ENCODE measurements at regions not wholly inside any gene's neighbourhood (a gene's known extent, or its start where the extent isn't known, plus 50 kb on each side); places are given as distances from the start of the nearest gene placed in this dataset.

DNA sequence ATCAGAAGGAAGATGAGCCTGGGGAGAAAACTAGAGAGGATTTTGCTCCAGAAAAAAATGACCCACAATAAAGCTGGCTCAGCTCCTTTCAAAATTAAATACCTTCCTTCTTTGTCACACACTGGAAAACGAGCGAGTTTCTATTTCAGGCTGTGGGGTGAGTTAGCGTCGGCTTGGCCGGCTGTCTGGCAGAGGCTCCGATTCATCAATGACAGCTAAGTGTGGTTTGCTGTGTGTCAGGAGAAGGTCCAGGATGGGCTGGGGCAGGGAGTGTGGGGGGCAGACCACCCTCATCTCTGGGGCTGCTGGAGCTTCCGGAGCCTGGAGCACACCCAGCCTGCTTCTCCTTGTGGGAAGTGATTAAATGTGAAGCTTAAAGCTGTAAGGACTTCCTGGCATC is 120.2 kb downstream of the ETS2 start:
- H3K27me3 ChIP-seq (ENCODE audit: control insufficient read depth, insufficient read depth, low read length): no peaks in the 10 kb centered on the region
- peaks cover 2% of the 10 kb centered on the region; the same call in 1 of the 2 replicates for H3K9me3 ChIP-seq (ENCODE audit: control insufficient read depth, insufficient read depth, low read length)
- DNase-seq (peak; percentile 89), ATAC-seq (ENCODE audit: low read depth) (peak; percentile 81)
- CTCF ChIA-PET: interaction anchor here (0.9 kb wide), 1 partner anchor 117 kb away, joined by 3 read pairs; no protein-coding TSS in a partner anchor
- peak overlapping the region; percentile 7 for H2AFZ ChIP-seq (replicated peaks; ENCODE audit: low read length, poor library complexity)
- no peak overlapping the region for H4K5ac ChIP-seq (ENCODE audit: low read depth, low read length)
- peak overlapping the region; percentile 95 for H2BK20ac ChIP-seq (ENCODE audit: low read depth, low read length)
- dilution Hi-C loops (cut with HindIII; ENCODE audit: low sequenced_read_pairs, unreplicated experiment) (no loop called here), intact Hi-C loops (cut with micrococcal nuclease) (no loop called here), in situ Hi-C loops (cut with MboI; ENCODE audit: low sequenced_read_pairs) (no loop called here)
- H2BK5ac ChIP-seq (ENCODE audit: low read depth, low read length, poor library complexity, severe bottlenecking): peak overlapping the region; percentile 9
- no peak overlapping the region for H3K23ac ChIP-seq (ENCODE audit: low read depth, low read length)
- H3K14ac ChIP-seq (replicated peaks; ENCODE audit: low read depth, low read length): peak overlapping the region; percentile 92
- H4K20me1 ChIP-seq (ENCODE audit: insufficient read depth, low read length): no peaks in the 10 kb centered on the region
- peak overlapping the region; percentile 96; the same call in 2 of the 3 replicates for H2BK15ac ChIP-seq (ENCODE audit: low read depth, low read length)
- H2BK120ac ChIP-seq (ENCODE audit: low read depth, low read length): peak overlapping the region; percentile 97
- peak overlapping the region in 1 of 2 experiments; percentile 86; a peak in 2 of 4 replicates for H4K8ac ChIP-seq (ENCODE audit: low read depth in 2 of 2, low read length in 2 of 2)
- no peak overlapping the region for H3K9ac ChIP-seq (ENCODE audit: low read depth, low read length)
- WGBS, 2 experiments (ENCODE audit: extremely low coverage in 2 of 2, insufficient read length in 1 of 2): no CpG with 5 or more reads among the region's 7 CpGs
- peak overlapping the region; percentile 93 for H3K4ac ChIP-seq (ENCODE audit: low read depth, low read length)
- no peak overlapping the region for H3K18ac ChIP-seq (ENCODE audit: low read depth, low read length)
- peaks cover 7% of the 10 kb centered on the region for H3K4me1 ChIP-seq (ENCODE audit: control insufficient read depth, insufficient read depth, low read length)
- peak overlapping the region; percentile 93 for H4K91ac ChIP-seq (ENCODE audit: insufficient read depth, low read depth, low read length)
- POLR2A ChIA-PET (ENCODE audit: unreplicated experiment): interaction anchor here (1.0 kb wide), 1 partner anchor 72 kb away, joined by 3 read pairs; no protein-coding TSS in a partner anchor
- H2AK5ac ChIP-seq (ENCODE audit: low read depth, low read length): peak overlapping the region; percentile 94
- no peaks in the 10 kb centered on the region for H3K36me3 ChIP-seq (ENCODE audit: control insufficient read depth, insufficient read depth, low read length)
- peak; percentile 51 for TF ChIP-seq BHLHE40 (IDR thresholded peaks at IDR 0.05; ENCODE audit: low read depth, low read length)
- peak; percentile 65; the same call in 1 of the 2 replicates for TF ChIP-seq FOS (IDR thresholded peaks at IDR 0.05; ENCODE audit: low read depth, low read length)
- TF ChIP-seq MAZ (IDR thresholded peaks at IDR 0.05; ENCODE audit: borderline replicate concordance, low read depth, low read length): 0 out of 2 replicates have a peak, but pooled peaks have one; percentile 43
- TF ChIP-seq, protein P1, sequence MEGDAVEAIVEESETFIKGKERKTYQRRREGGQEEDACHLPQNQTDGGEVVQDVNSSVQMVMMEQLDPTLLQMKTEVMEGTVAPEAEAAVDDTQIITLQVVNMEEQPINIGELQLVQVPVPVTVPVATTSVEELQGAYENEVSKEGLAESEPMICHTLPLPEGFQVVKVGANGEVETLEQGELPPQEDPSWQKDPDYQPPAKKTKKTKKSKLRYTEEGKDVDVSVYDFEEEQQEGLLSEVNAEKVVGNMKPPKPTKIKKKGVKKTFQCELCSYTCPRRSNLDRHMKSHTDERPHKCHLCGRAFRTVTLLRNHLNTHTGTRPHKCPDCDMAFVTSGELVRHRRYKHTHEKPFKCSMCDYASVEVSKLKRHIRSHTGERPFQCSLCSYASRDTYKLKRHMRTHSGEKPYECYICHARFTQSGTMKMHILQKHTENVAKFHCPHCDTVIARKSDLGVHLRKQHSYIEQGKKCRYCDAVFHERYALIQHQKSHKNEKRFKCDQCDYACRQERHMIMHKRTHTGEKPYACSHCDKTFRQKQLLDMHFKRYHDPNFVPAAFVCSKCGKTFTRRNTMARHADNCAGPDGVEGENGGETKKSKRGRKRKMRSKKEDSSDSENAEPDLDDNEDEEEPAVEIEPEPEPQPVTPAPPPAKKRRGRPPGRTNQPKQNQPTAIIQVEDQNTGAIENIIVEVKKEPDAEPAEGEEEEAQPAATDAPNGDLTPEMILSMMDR (conservative IDR thresholded peaks at IDR 0.05; ENCODE audit: low read depth, low read length): no peak
- TF ChIP-seq MAFK (IDR thresholded peaks at IDR 0.05; ENCODE audit: low read depth, low read length): peak; percentile 94
- TF ChIP-seq RCOR1 (IDR thresholded peaks at IDR 0.05; ENCODE audit: insufficient replicate concordance, low read length): peak; percentile 40
- no TSS peak for BruUV-seq (replicated peaks)
- peak overlapping the region; percentile 29; the same call in 1 of the 2 replicates for H3K56ac ChIP-seq (ENCODE audit: extremely low read depth, insufficient read depth, low read length)
- H3K4me2 ChIP-seq (ENCODE audit: low read depth, low read length): peak overlapping the region; percentile 50
- peak overlapping the region; percentile 74 for H2AK9ac ChIP-seq (replicated peaks; ENCODE audit: low read depth, low read length, poor library complexity)
- no peak overlapping the region for H3K4me3 ChIP-seq (ENCODE audit: insufficient read depth, low read depth, low read length)
- 0 out of 2 replicates have a peak overlapping the region, but pooled peaks have one; percentile 24 for H3K27ac ChIP-seq (ENCODE audit: insufficient read depth, low read length)
- H3K79me1 ChIP-seq (ENCODE audit: low read depth in 1 of 2, low read length in 2 of 2): 0 out of 4 replicates have a peak, but pooled peaks cover 0 to 4% of the 10 kb centered on the region in 2 experiments
- H3K9me1 ChIP-seq (ENCODE audit: insufficient read depth, low read length): peaks cover 10% of the 10 kb centered on the region
